Type B pancreatic cell (in vitro differentiated cells): ENCODE measurements at regions not wholly inside any gene's neighbourhood (a gene's known extent, or its start where the extent isn't known, plus 50 kb on each side); places are given as distances from the start of the nearest gene placed in this dataset.
"Not testable (repeated sequence)": the region's sequence is repeated elsewhere in the genome, so short reads cannot be mapped to it uniquely, and the experiment has no call there.

Source experiments
- DNase-seq: peaks from one replicate; pipeline ENCODE4 v3.0.0; 2021; ENCODE audit warnings: mixed read lengths; ENCODE audit not compliant: unreplicated experiment; ENCODE audit errors: extremely low spot score
- H3K27ac Mint-ChIP-seq: 2 replicates; pipeline ENCODE4 v1.8.0; 2021; ENCODE audit warnings: mild to moderate bottlenecking, mixed read lengths
- H3K27me3 Mint-ChIP-seq: 2 replicates; pipeline ENCODE4 v1.8.0; 2021; ENCODE audit warnings: mixed read lengths
- H3K36me3 Mint-ChIP-seq: 2 replicates; pipeline ENCODE4 v1.8.0; 2021; ENCODE audit warnings: mixed read lengths
- H3K4me1 Mint-ChIP-seq: one replicate; pipeline ENCODE4 v1.8.0; 2021; ENCODE audit warnings: mixed read lengths; ENCODE audit not compliant: unreplicated experiment
- H3K4me3 Mint-ChIP-seq: 2 replicates; pipeline ENCODE4 v1.8.0; 2021; ENCODE audit warnings: mild to moderate bottlenecking, mixed read lengths
- H3K9me3 Mint-ChIP-seq: 2 replicates; pipeline ENCODE4 v1.8.0; 2021; ENCODE audit warnings: mixed read lengths
- TF ChIP-seq, protein P1 (sequence below): fragments of 200-600 bp; sonication (generic); conservative IDR thresholded peaks from 2 replicates; pipeline ENCODE4 v1.5.0; 2021; ENCODE audit warnings: antibody characterized with exemption, mild to moderate bottlenecking

- peaks cover 37% of the 10 kb centered on the region for H3K27me3 Mint-ChIP-seq
- no peak overlapping the region for H3K4me3 Mint-ChIP-seq
- no peaks in the 10 kb centered on the region for H3K9me3 Mint-ChIP-seq
- no peaks in the 10 kb centered on the region for H3K4me1 Mint-ChIP-seq
- DNase-seq, result no peak
- H3K27ac Mint-ChIP-seq, result no peak overlapping the region
- H3K36me3 Mint-ChIP-seq, result no peaks in the 10 kb centered on the region
- TF ChIP-seq, protein P1, sequence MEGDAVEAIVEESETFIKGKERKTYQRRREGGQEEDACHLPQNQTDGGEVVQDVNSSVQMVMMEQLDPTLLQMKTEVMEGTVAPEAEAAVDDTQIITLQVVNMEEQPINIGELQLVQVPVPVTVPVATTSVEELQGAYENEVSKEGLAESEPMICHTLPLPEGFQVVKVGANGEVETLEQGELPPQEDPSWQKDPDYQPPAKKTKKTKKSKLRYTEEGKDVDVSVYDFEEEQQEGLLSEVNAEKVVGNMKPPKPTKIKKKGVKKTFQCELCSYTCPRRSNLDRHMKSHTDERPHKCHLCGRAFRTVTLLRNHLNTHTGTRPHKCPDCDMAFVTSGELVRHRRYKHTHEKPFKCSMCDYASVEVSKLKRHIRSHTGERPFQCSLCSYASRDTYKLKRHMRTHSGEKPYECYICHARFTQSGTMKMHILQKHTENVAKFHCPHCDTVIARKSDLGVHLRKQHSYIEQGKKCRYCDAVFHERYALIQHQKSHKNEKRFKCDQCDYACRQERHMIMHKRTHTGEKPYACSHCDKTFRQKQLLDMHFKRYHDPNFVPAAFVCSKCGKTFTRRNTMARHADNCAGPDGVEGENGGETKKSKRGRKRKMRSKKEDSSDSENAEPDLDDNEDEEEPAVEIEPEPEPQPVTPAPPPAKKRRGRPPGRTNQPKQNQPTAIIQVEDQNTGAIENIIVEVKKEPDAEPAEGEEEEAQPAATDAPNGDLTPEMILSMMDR, result no peak
Measured at GRCh38 chr19:30941591-30941990, 407.6 kb downstream of the TSHZ3 start.

DNA sequence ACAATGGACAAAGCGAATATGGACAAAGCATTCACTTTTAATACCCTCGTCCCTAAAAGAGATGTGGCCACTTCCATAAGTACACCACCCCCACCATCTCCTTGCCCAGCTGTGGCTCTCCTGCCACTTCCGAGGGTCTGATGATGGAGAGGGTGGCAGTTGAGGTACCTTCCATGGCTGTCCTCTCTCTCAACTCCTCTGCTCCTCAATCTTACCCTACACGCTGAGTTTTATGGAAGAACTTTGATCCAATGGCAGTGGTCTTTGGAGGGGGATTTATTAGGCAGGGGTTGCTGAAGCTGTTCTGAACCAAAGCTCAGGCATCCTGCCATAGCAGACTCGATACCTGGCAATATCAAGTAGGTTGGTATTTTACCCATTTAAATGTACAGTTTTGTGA is 413.0 kb downstream of the TSHZ3 start:
- TF ChIP-seq, protein P1, result no peak
- no peak for DNase-seq
- Mint-ChIP-seq H3K4me1 (no peaks in the 10 kb centered on the region), H3K36me3 (no peaks in the 10 kb centered on the region), H3K27ac (no peak overlapping the region), H3K4me3 (no peak overlapping the region), H3K9me3 (no peaks in the 10 kb centered on the region), H3K27me3 (peaks cover 6% of the 10 kb centered on the region)

GRCh38 chr19:30935146-30935545 is 414.1 kb downstream of the TSHZ3 start:
- TF ChIP-seq, protein P1, result no peak
- peaks cover 3% of the 10 kb centered on the region for H3K27me3 Mint-ChIP-seq
- DNase-seq, result no peak
- no peaks in the 10 kb centered on the region for H3K36me3 Mint-ChIP-seq
- H3K9me3 Mint-ChIP-seq, result no peaks in the 10 kb centered on the region
- no peak overlapping the region for H3K27ac Mint-ChIP-seq
- no peak overlapping the region for H3K4me3 Mint-ChIP-seq
- H3K4me1 Mint-ChIP-seq, result no peaks in the 10 kb centered on the region

GRCh38 chr19:30933454-30933853 is 415.8 kb downstream of the TSHZ3 start:
- not testable (repeated sequence) for H3K36me3 Mint-ChIP-seq, H3K27me3 Mint-ChIP-seq, H3K27ac Mint-ChIP-seq, H3K4me1 Mint-ChIP-seq, DNase-seq, H3K4me3 Mint-ChIP-seq, H3K9me3 Mint-ChIP-seq

GRCh38 chr19:30932854-30933253 is 416.4 kb downstream of the TSHZ3 start:
- no peak overlapping the region for H3K27ac Mint-ChIP-seq
- H3K27me3 Mint-ChIP-seq, result peaks cover 3% of the 10 kb centered on the region
- H3K36me3 Mint-ChIP-seq, result no peaks in the 10 kb centered on the region
- no peak overlapping the region for H3K4me3 Mint-ChIP-seq
- no peaks in the 10 kb centered on the region for H3K9me3 Mint-ChIP-seq
- no peaks in the 10 kb centered on the region for H3K4me1 Mint-ChIP-seq
- DNase-seq, result no peak
- TF ChIP-seq, protein P1, result no peak

- no peak overlapping the region for H3K27ac Mint-ChIP-seq
- TF ChIP-seq, protein P1, result no peak
Measured at GRCh38 chr19:30930941-30931706, 418.1 kb downstream of the TSHZ3 start.

More at GRCh38 chr19:30930941-30931706, 418.1 kb downstream of the TSHZ3 start:
- Mint-ChIP-seq H3K27me3 (peaks cover 6% of the 10 kb centered on the region), H3K4me3 (no peak overlapping the region), H3K36me3 (no peaks in the 10 kb centered on the region), H3K9me3 (no peaks in the 10 kb centered on the region), H3K4me1 (no peaks in the 10 kb centered on the region)
- no peak for DNase-seq
